Fibroblast of lung (primary cell): ENCODE measurements at regions not wholly inside any gene's neighbourhood (a gene's known extent, or its start where the extent isn't known, plus 50 kb on each side); places are given as distances from the start of the nearest gene placed in this dataset.

Experiments used
- EZH2 ChIP-seq: IDR thresholded peaks from 2 replicates; pipeline ENCODE4 v1.5.1; 2012; ENCODE audit warnings: low read length, control low read depth, mild to moderate bottlenecking; ENCODE audit errors: missing control alignments
- TF ChIP-seq, protein P1 (sequence below), 2 donors: IDR thresholded peaks in 1 of 2; conservative IDR thresholded peaks in 1 of 2; 1 replicate in 1 of 2; 2 replicates in 1 of 2; pipeline ENCODE4 v1.5.1; 2011 to 2012; ENCODE audit warnings: low read length in 2 of 2, control low read depth in 1 of 2, inconsistent platforms in 1 of 2, low read depth in 1 of 2, mild to moderate bottlenecking in 1 of 2

GRCh38 chr21:39107739-39108138, 75.5 kb downstream of the PSMG1 start:
- TF ChIP-seq, protein P1, sequence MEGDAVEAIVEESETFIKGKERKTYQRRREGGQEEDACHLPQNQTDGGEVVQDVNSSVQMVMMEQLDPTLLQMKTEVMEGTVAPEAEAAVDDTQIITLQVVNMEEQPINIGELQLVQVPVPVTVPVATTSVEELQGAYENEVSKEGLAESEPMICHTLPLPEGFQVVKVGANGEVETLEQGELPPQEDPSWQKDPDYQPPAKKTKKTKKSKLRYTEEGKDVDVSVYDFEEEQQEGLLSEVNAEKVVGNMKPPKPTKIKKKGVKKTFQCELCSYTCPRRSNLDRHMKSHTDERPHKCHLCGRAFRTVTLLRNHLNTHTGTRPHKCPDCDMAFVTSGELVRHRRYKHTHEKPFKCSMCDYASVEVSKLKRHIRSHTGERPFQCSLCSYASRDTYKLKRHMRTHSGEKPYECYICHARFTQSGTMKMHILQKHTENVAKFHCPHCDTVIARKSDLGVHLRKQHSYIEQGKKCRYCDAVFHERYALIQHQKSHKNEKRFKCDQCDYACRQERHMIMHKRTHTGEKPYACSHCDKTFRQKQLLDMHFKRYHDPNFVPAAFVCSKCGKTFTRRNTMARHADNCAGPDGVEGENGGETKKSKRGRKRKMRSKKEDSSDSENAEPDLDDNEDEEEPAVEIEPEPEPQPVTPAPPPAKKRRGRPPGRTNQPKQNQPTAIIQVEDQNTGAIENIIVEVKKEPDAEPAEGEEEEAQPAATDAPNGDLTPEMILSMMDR (conservative IDR thresholded peaks at IDR 0.05 in 1 of 2, IDR thresholded peaks at IDR 0.05 in 1 of 2; ENCODE audit: low read depth in 1 of 2, low read length in 2 of 2) = no peak
- TF ChIP-seq EZH2 = no peak
